A549 (cell line): ENCODE measurements at regions not wholly inside any gene's neighbourhood (a gene's known extent, or its start where the extent isn't known, plus 50 kb on each side); places are given as distances from the start of the nearest gene placed in this dataset.
A peak's percentile ranks its signal among the peaks of the same experiment; 100 is the strongest.

Source experiments
- ATAC-seq, 2 experiments: fragments of 200-7000 bp in 1 of 2; fragments of >200 bp in 1 of 2; cut with Nextera tagmentation in 1 of 2; cut with Tn5 transposase in 1 of 2; 3 replicates each; pipeline versions ENCODE4 v1.8.0 to v1.9.1; 2018 to 2020; ENCODE audit warnings: mild to moderate bottlenecking in 1 of 2, moderate library complexity in 1 of 2
- CTCF ChIA-PET: fragments of 300-600 bp; sonication (Branson Sonifier 250); formaldehyde crosslinking; extraction: SDS; loops from one replicate; lab custom pipeline; 2021; ENCODE audit warnings: antibody characterized with exemption, inconsistent platforms; lab: Yijun Ruan, JAX
- POLR2A ChIA-PET: fragments of 350-600 bp; formaldehyde crosslinking; extraction: SDS; loops from one replicate; lab custom pipeline; 2021; ENCODE audit warnings: antibody characterized with exemption, inconsistent platforms; lab: Yijun Ruan, JAX
- DNase-seq, 2 experiments: peaks; one replicate each; pipeline versions ENCODE4 v3.0.0 to v3.0.0-alpha.2; 2011 to 2016; ENCODE audit warnings: low read depth in 1 of 2, low spot score in 1 of 2
- FAIRE-seq: peaks from 2 replicates; lab custom pipeline; 2011; peaks lifted over from hg19 to GRCh38; lab: Jason Lieb, UNC
- H3K27ac ChIP-seq, 2 experiments: fragments of >200 bp; sonication (Bioruptor Twin); formaldehyde crosslinking; 3 replicates each; pipeline ENCODE4 v1.5.1; 2016 to 2017
- H3K4me1 ChIP-seq: fragments of >200 bp; sonication (Bioruptor Twin); formaldehyde crosslinking; 3 replicates; pipeline ENCODE4 v1.6.1; 2016
- H3K4me2 ChIP-seq: fragments of >200 bp; sonication (Bioruptor Twin); formaldehyde crosslinking; 3 replicates; pipeline ENCODE4 v1.6.1; 2016
- H3K4me3 ChIP-seq: fragments of >200 bp; sonication (Bioruptor Twin); formaldehyde crosslinking; 3 replicates; pipeline ENCODE4 v1.5.1; 2016
- H3K9me3 ChIP-seq: fragments of >200 bp; sonication (Bioruptor Twin); formaldehyde crosslinking; 3 replicates; pipeline ENCODE4 v1.6.1; 2016
- BHLHE40 ChIP-seq: IDR thresholded peaks from 2 replicates; pipeline ENCODE4 v1.6.1; 2012; ENCODE audit warnings: low read depth, low read length, inconsistent platforms
- CHD2 ChIP-seq: fragments of 150-350 bp; IDR thresholded peaks from 2 replicates; pipeline ENCODE4 v1.6.1; 2014; ENCODE audit warnings: low read length; ENCODE audit not compliant: partially characterized antibody
- CHD4 ChIP-seq: fragments of 200-600 bp; sonication (generic); IDR thresholded peaks from 2 replicates; pipeline ENCODE4 v1.6.1; 2016; ENCODE audit warnings: antibody characterized with exemption, mild to moderate bottlenecking, borderline replicate concordance
- EHMT2 ChIP-seq: fragments of 200-600 bp; sonication (generic); IDR thresholded peaks from 2 replicates; pipeline ENCODE4 v1.6.1; 2016; ENCODE audit warnings: antibody characterized with exemption, low read depth, mild to moderate bottlenecking, moderate library complexity
- EP300 ChIP-seq, 2 experiments: fragments of >200 bp; sonication (Bioruptor Twin); formaldehyde crosslinking; IDR thresholded peaks; 2 replicates in 1 of 2; 3 replicates in 1 of 2; pipeline ENCODE4 v1.6.1; 2016 to 2017
- ESRRA ChIP-seq: fragments of 150-350 bp; IDR thresholded peaks from 2 replicates; pipeline ENCODE4 v1.6.1; 2014; ENCODE audit warnings: mild to moderate bottlenecking, low read length, borderline replicate concordance
- FOSL2 ChIP-seq, 2 experiments: fragments of 450-650 bp in 1 of 2; fragments of >200 bp in 1 of 2; sonication (Bioruptor Twin) in 1 of 2; formaldehyde crosslinking; IDR thresholded peaks; 2 replicates each; pipeline versions ENCODE4 v1.5.0 to v1.6.1; 2016 to 2020; ENCODE audit warnings: mild to moderate bottlenecking in 1 of 2, moderate library complexity in 1 of 2
- HOXA7 ChIP-seq: fragments of 250-450 bp; sonication (Bioruptor Pico); IDR thresholded peaks from 2 replicates; pipeline ENCODE4 v1.5.0; 2020; ENCODE audit warnings: mild to moderate bottlenecking, moderate library complexity
- JUNB ChIP-seq: fragments of >200 bp; sonication (Bioruptor Twin); formaldehyde crosslinking; IDR thresholded peaks from 2 replicates; pipeline ENCODE4 v1.6.1; 2016
- KDM1A ChIP-seq: fragments of 200-600 bp; sonication (generic); IDR thresholded peaks from 2 replicates; pipeline ENCODE4 v1.6.1; 2016; ENCODE audit warnings: low read depth, mild to moderate bottlenecking
- MAFK ChIP-seq: fragments of 450-650 bp; IDR thresholded peaks from 2 replicates; pipeline ENCODE4 v1.6.1; 2014; ENCODE audit not compliant: partially characterized antibody
- NFE2L2 ChIP-seq: fragments of 150-350 bp; conservative IDR thresholded peaks from 2 replicates; pipeline ENCODE4 v1.6.1; 2014; ENCODE audit warnings: low read length
- RARB ChIP-seq: fragments of 250-450 bp; sonication (Bioruptor Pico); IDR thresholded peaks from 2 replicates; pipeline ENCODE4 v1.8.0; 2021; ENCODE audit warnings: mild to moderate bottlenecking, moderate library complexity
- RCOR1 ChIP-seq: fragments of 150-350 bp; IDR thresholded peaks from 2 replicates; pipeline ENCODE4 v1.6.1; 2014; ENCODE audit warnings: antibody characterized with exemption, low read length, low read depth
- RFX5 ChIP-seq: fragments of 450-650 bp; IDR thresholded peaks from 2 replicates; pipeline ENCODE4 v1.7.1; 2014; ENCODE audit warnings: antibody characterized with exemption, mild to moderate bottlenecking, moderate library complexity
- RNF2 ChIP-seq: fragments of 200-600 bp; sonication (generic); IDR thresholded peaks from 2 replicates; pipeline ENCODE4 v1.6.1; 2016; ENCODE audit warnings: low read depth, mild to moderate bottlenecking, antibody characterized with exemption, moderate library complexity, borderline replicate concordance
- SMC3 ChIP-seq: fragments of >200 bp; sonication (Bioruptor Twin); formaldehyde crosslinking; IDR thresholded peaks from 3 replicates; pipeline ENCODE4 v1.6.1; 2018; ENCODE audit warnings: inconsistent platforms
- ZFP36 ChIP-seq: fragments of 450-650 bp; IDR thresholded peaks from 2 replicates; pipeline ENCODE4 v1.6.1; 2014; ENCODE audit warnings: borderline replicate concordance; ENCODE audit not compliant: partially characterized antibody
- ZSCAN20 ChIP-seq: fragments of 250-450 bp; sonication (Bioruptor Pico); IDR thresholded peaks from 2 replicates; pipeline ENCODE4 v1.8.0; 2022; ENCODE audit warnings: mild to moderate bottlenecking, moderate library complexity
- WGBS: methylation state at CpG from one replicate; pipeline ENCODE4 v1.1.6; 2017; ENCODE audit errors: missing lambda C conversion rate; 5-methylcytosine and 5-hydroxymethylcytosine counted together
- TF ChIP-seq, protein P1 (sequence below): IDR thresholded peaks from 2 replicates; pipeline ENCODE4 v1.6.1; 2012
- TF ChIP-seq, protein P2 (sequence below): IDR thresholded peaks from 2 replicates; pipeline ENCODE4 v1.6.1; 2012; ENCODE audit warnings: low read depth, borderline replicate concordance
- TF ChIP-seq, protein P3 (sequence below): fragments of 250-450 bp; sonication (Bioruptor Pico); IDR thresholded peaks from 2 replicates; pipeline ENCODE4 v1.5.0; 2020; ENCODE audit warnings: low read depth, mild to moderate bottlenecking, moderate library complexity

DNA sequence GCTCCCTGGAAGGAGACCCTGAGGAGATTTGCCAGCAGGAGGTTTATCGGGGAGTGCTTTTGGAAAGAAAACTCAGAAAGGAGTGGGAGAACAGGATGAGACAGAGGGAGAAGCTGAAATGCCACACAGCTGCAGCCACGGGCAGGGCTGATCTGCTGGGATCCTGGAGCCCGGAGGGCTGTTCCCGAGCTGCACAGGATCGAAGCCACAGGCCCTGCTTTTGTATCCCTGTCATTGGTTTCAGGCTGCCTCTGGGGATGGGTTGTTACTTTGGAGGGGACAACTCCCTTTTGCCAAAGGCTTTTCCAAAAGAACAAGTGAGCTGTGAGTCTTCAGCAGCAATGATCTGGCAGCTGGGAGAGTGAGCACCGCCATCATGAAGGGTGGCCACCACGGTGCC is 152.5 kb upstream of the PTCH1 start:
- H3K9me3 ChIP-seq = no peaks in the 10 kb centered on the region
- TF ChIP-seq EHMT2 (no peak), RFX5 (no peak), NFE2L2 (no peak), RARB (CRISPR knock-in tag) (no peak), SMC3 (no peak), FOSL2 (IDR thresholded peaks at IDR 0.05) (no peak), FOSL2 (CRISPR knock-in tag; IDR thresholded peaks at IDR 0.05) (no peak), CHD2 (no peak)
- TF ChIP-seq, protein P1, sequence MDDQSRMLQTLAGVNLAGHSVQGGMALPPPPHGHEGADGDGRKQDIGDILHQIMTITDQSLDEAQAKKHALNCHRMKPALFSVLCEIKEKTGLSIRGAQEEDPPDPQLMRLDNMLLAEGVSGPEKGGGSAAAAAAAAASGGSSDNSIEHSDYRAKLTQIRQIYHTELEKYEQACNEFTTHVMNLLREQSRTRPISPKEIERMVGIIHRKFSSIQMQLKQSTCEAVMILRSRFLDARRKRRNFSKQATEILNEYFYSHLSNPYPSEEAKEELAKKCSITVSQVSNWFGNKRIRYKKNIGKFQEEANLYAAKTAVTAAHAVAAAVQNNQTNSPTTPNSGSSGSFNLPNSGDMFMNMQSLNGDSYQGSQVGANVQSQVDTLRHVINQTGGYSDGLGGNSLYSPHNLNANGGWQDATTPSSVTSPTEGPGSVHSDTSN = no peak
- TF ChIP-seq, protein P2, sequence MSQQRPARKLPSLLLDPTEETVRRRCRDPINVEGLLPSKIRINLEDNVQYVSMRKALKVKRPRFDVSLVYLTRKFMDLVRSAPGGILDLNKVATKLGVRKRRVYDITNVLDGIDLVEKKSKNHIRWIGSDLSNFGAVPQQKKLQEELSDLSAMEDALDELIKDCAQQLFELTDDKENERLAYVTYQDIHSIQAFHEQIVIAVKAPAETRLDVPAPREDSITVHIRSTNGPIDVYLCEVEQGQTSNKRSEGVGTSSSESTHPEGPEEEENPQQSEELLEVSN = no peak
- ChIA-PET POLR2A (no interaction called here), CTCF (interaction anchor here (0.5 to 1.2 kb wide), 4 partner anchors 12 to 1071 kb away, joined by 3 to 4 read pairs (median 3); no protein-coding TSS in a partner anchor)
- ATAC-seq (peak in 1 of 2 experiments; percentile 41; a peak in 2 of 6 replicates), DNase-seq (no peak), FAIRE-seq (no peak)
- no peaks in the 10 kb centered on the region for H3K4me1 ChIP-seq
- H3K4me2 ChIP-seq = peak overlapping the region; percentile 62
- 14% methylated on average over 5 of the region's 7 CpGs for WGBS
- H3K4me3 ChIP-seq = 0 out of 3 replicates have a peak overlapping the region, but pooled peaks have one; percentile 18
- H3K27ac ChIP-seq = no peak overlapping the region

DNA sequence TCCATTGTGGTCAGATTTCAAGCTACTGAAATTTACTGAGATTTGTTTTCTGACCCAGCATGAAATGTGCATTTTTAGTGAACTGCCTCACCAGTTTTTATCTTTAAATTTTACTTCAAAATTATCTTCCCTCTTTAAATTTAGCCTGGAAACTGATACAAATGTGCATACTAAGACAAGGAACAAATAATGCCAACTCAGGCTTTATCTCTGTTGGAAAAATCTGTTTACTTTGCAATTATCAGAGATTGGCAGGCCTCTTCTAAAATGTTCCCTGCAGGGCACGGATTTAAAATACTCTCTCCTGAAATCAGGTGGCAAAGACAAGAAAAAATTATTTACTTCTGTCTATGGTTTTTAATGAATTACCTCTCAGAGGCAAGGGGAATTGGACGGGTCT is 151.0 kb upstream of the PTCH1 start:
- no peak for TF ChIP-seq ZSCAN20 (CRISPR knock-in tag)
- peak; percentile 84 for TF ChIP-seq MAFK
- no peaks in the 10 kb centered on the region for H3K9me3 ChIP-seq
- no peak overlapping the region for H3K4me3 ChIP-seq
- DNase-seq = no peak
- 50% methylated on average over 2 of the region's 2 CpGs for WGBS
- no peak for FAIRE-seq
- no peak overlapping the region for H3K27ac ChIP-seq
- no peak for ATAC-seq
- CTCF ChIA-PET = interaction anchor here (0.6 kb wide), 1 partner anchor 86 kb away, joined by 3 read pairs; no protein-coding TSS in a partner anchor
- H3K4me1 ChIP-seq = no peaks in the 10 kb centered on the region
- no peak overlapping the region for H3K4me2 ChIP-seq
- POLR2A ChIA-PET = no interaction called here

DNA sequence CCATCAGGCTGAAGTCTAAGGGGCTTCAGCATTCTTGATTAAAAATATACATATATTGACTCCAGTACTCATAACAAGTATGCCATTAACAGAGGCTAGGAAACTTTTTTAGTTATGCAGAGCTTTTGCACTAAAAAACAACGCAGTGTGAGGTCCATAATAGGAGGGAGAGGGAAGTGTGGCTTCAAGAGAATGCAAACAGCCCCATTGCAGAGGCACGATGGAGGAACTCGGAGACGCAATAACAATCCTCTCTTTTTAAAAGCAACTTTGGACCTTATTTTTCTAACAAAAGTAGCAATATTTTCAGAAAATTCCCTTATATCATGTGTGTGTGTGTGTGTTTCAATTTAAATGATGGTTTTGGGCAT is 150.0 kb upstream of the PTCH1 start:
- TF ChIP-seq BHLHE40 (no peak), RCOR1 (no peak), CHD4 (no peak), JUNB (no peak), FOSL2 (IDR thresholded peaks at IDR 0.05) (no peak), FOSL2 (CRISPR knock-in tag; IDR thresholded peaks at IDR 0.05) (no peak), ZFP36 (no peak), EHMT2 (no peak), RFX5 (no peak), KDM1A (no peak), EP300 (IDR thresholded peaks at IDR 0.05) (no peak), RNF2 (no peak), ZSCAN20 (CRISPR knock-in tag) (no peak), ESRRA (no peak), HOXA7 (CRISPR knock-in tag) (no peak), RARB (CRISPR knock-in tag) (no peak)
- TF ChIP-seq, protein P3, sequence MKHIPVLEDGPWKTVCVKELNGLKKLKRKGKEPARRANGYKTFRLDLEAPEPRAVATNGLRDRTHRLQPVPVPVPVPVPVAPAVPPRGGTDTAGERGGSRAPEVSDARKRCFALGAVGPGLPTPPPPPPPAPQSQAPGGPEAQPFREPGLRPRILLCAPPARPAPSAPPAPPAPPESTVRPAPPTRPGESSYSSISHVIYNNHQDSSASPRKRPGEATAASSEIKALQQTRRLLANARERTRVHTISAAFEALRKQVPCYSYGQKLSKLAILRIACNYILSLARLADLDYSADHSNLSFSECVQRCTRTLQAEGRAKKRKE (CRISPR knock-in tag) = no peak
- Histone ChIP-seq H3K4me1 (no peaks in the 10 kb centered on the region), H3K27ac (no peak overlapping the region), H3K9me3 (no peaks in the 10 kb centered on the region), H3K4me2 (no peak overlapping the region), H3K4me3 (no peak overlapping the region)
- DNase-seq (no peak), FAIRE-seq (no peak), ATAC-seq (no peak)
- 64% methylated on average over 4 of the region's 4 CpGs for WGBS
- ChIA-PET CTCF (no interaction called here), POLR2A (no interaction called here)
